AG04450 (cell line): ENCODE measurements at regions not wholly inside any gene's neighbourhood (a gene's known extent, or its start where the extent isn't known, plus 50 kb on each side); places are given as distances from the start of the nearest gene placed in this dataset.

ENCODE experiments used
- CTCF ChIA-PET: fragments of 300-600, 350-600 bp; formaldehyde crosslinking; extraction: SDS; loops from one replicate; lab custom pipeline; 2022; ENCODE audit warnings: antibody characterized with exemption, inconsistent platforms; lab: Charles Lee
- POLR2A ChIA-PET: fragments of 350-600 bp; formaldehyde crosslinking; extraction: SDS; loops from one replicate; lab custom pipeline; 2021; ENCODE audit warnings: antibody characterized with exemption, inconsistent platforms; lab: Yijun Ruan, JAX
- DNase-seq: peaks from one replicate; pipeline ENCODE4 v3.0.0-alpha.2; 2011; ENCODE audit warnings: low read depth, low spot score
- H3K27ac ChIP-seq: one replicate; pipeline ENCODE4 v1.5.1; 2012; ENCODE audit warnings: low read depth, low read length, control low read depth
- H3K27me3 ChIP-seq: one replicate; pipeline ENCODE4 v1.6.0; 2012; ENCODE audit warnings: low read length; ENCODE audit not compliant: control insufficient read depth, insufficient read depth
- H3K4me3 ChIP-seq: 2 replicates; pipeline ENCODE4 v1.5.1; 2011; ENCODE audit warnings: mild to moderate bottlenecking, low read depth, low read length, control low read depth
- H3K9me3 ChIP-seq: 2 replicates; pipeline ENCODE4 v1.5.1; 2012; ENCODE audit warnings: low read length; ENCODE audit not compliant: control insufficient read depth, insufficient read depth
- CTCF ChIP-seq: IDR thresholded peaks from 2 replicates; pipeline ENCODE4 v1.5.1; 2011; ENCODE audit warnings: low read depth, low read length, control low read depth, inconsistent platforms

DNA sequence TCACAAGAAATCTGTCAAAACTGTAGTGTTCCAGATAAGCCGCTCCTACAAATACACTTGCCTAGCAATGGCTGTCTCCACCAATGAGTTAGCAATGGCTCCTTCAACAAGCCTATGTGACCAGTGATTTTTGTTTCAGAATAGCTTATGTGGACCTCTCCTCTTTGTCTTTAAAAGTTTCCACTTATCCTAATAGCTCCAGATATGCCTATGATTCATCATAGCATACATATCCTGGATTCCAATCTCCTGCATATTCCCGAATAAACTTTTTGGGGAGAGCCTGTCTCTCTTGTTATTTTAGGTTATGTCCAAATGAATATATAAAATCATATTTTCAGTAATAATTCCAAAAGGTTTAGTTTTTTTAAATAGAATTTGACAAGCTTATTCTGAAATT lies 510.6 kb downstream of the ARL4A start:
- CTCF ChIA-PET, result interaction anchor here (0.9 kb wide), 2 partner anchors 512 to 740 kb away, joined by 3 to 4 read pairs; no protein-coding TSS in a partner anchor

DNA sequence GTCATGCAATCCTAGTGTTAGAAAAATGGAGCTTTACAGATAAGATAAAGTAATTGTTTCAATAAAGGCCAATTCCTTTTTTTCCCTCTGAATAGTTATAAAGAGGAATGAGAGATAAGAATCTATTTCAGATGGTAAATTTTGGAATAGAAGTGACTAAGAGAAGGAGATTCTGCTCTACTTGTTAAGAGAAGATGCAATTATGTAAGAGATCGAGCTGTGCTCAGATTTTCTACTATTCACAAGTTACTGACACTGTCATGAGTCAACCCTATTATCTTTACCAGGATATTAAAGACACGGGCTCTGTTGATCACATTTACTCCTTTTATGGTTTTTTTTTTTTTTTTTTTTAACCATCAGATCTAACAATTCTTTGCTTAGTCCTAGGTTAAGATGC lies 511.3 kb downstream of the ARL4A start:
- TF ChIP-seq CTCF, result no peak
- CTCF ChIA-PET, result interaction anchor here (0.9 kb wide), 2 partner anchors 512 to 740 kb away, joined by 3 to 4 read pairs; no protein-coding TSS in a partner anchor
- Histone ChIP-seq H3K27me3 (no peaks in the 10 kb centered on the region), H3K27ac (no peak overlapping the region), H3K4me3 (no peak overlapping the region), H3K9me3 (no peaks in the 10 kb centered on the region)
- POLR2A ChIA-PET, result no interaction called here
- no peak for DNase-seq

More for the DNA sequence above, 510.6 kb downstream of the ARL4A start:
- H3K9me3 ChIP-seq, result no peaks in the 10 kb centered on the region
- no peak for TF ChIP-seq CTCF
- H3K27ac ChIP-seq, result no peak overlapping the region
- POLR2A ChIA-PET, result no interaction called here
- DNase-seq, result no peak
- H3K27me3 ChIP-seq, result no peaks in the 10 kb centered on the region
- H3K4me3 ChIP-seq, result no peak overlapping the region

DNA sequence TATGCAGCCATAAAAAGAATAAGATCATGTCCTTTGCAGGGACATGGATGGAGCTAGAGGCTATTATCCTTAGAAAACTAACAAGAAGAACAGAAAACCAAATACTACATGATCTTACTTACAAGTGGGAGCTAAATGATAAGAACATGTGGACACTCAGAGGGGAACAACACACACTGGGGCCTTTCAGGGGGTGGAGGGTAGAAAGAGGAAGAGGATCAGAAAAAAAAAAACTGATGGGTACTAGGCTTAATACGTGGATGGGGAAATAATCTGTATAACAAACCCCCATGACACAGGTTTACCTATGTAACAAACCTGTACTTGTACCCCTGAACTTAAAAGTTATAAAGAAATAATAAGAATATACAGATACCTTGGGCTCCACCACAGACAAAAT lies 514.2 kb downstream of the ARL4A start:
- ChIA-PET CTCF (no interaction called here), POLR2A (no interaction called here)
- no peaks in the 10 kb centered on the region for H3K9me3 ChIP-seq
- H3K4me3 ChIP-seq, result no peak overlapping the region
- DNase-seq, result no peak
- no peaks in the 10 kb centered on the region for H3K27me3 ChIP-seq
- TF ChIP-seq CTCF, result no peak
- H3K27ac ChIP-seq, result no peak overlapping the region

DNA sequence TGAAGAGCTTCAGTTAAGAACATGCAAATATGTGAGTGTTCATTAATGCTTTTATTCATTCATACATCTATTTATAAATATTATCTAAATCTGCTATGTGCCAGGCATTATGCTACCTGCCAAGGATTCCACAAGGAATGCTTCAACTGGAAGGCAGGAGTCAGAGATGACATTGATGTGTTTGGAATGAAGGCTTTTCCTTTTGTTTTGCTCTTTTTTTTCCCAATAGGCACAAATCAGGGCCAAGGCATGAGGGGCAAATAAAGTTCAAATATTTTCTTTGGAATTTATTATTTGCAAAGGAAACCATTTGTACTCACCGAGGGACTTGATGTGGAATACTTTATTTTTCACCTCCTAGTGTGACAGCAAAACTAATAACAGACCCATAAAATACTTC lies 530.3 kb downstream of the ARL4A start:
- TF ChIP-seq CTCF, result no peak
- no peak for DNase-seq

DNA sequence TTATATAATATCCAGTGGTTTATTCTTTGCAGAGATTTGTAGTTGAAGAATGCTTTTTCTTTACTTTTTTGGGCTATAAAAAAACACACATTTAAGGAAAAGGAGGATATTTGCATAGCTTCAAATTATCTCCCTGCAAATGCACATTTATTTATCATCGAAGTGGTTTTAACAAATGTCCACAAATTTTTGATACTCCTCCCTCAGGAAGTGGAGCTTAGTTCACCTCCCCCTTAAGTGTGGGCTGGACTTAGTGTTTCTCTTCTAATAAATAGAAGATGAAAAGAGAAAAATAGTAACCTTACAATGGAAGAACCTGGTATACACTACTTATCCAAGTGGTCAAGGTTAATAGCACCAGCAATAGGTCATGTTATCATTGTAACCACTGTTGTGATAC lies 537.6 kb downstream of the ARL4A start:
- H3K9me3 ChIP-seq, result no peaks in the 10 kb centered on the region
- no peak overlapping the region for H3K27ac ChIP-seq
- POLR2A ChIA-PET, result no interaction called here
- no peak for TF ChIP-seq CTCF
- CTCF ChIA-PET, result interaction anchor here (0.6 kb wide), 1 partner anchor 31 kb away, joined by 6 read pairs; no protein-coding TSS in a partner anchor
- no peaks in the 10 kb centered on the region for H3K27me3 ChIP-seq
- DNase-seq, result no peak
- no peak overlapping the region for H3K4me3 ChIP-seq

More for the DNA sequence above, 530.3 kb downstream of the ARL4A start:
- Histone ChIP-seq H3K27me3 (no peaks in the 10 kb centered on the region), H3K4me3 (no peak overlapping the region), H3K27ac (no peak overlapping the region), H3K9me3 (no peaks in the 10 kb centered on the region)
- CTCF ChIA-PET, result interaction anchor here (1.4 kb wide), 1 partner anchor 531 kb away, joined by 4 read pairs; the partner anchor contains the start of gene ARL4A
- POLR2A ChIA-PET, result no interaction called here
